ENCODE measurements at regions not wholly inside any gene's neighbourhood (a gene's known extent, or its start where the extent isn't known, plus 50 kb on each side); places are given as distances from the start of the nearest gene placed in this dataset.

DNA sequence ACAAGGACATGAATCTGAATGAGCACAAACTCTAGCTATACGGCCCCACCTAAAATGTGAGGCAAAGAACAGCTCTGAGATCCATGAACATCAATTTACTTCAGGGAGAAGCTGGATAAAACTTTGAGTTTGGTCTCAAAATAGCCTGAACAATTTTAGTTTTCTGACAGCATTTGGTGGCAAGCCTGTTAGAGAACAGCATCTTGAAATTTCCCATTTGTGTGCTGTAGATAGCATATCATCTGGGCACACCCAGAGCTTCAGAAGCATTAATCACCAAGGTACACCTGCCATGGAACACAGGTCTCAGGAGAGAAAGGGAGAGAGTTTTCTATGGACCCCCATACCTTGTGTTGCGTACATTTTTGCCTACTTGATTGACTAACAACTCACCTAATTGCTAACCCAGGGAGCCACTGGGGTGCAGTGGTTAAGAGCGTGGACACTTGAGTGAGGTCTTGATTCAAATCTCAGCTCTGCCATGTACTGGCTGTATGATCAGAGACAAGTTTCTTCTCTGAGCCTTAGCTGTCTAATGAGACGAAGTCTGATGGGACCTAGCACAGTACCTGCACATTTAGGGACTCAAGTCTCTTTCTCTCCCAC, 264.9 kb downstream of the PIK3R1 start:
- ATAC-seq (no peak), DNase-seq (no peak)
- Mint-ChIP-seq H3K27me3 (ENCODE audit: low read depth in 2 of 2) (peaks cover 6 to 10% of the 10 kb centered on the region in 2 donors), H3K27ac (no peak overlapping the region), H3K36me3 (no peaks in the 10 kb centered on the region), H3K4me1 (no peaks in the 10 kb centered on the region), H3K4me3 (no peak overlapping the region), H3K9me3 (no peaks in the 10 kb centered on the region)
- no peaks in the 10 kb centered on the region for H3K4me1 ChIP-seq (ENCODE audit: control insufficient read depth, insufficient read depth, low read length)
- TF ChIP-seq, protein P1, sequence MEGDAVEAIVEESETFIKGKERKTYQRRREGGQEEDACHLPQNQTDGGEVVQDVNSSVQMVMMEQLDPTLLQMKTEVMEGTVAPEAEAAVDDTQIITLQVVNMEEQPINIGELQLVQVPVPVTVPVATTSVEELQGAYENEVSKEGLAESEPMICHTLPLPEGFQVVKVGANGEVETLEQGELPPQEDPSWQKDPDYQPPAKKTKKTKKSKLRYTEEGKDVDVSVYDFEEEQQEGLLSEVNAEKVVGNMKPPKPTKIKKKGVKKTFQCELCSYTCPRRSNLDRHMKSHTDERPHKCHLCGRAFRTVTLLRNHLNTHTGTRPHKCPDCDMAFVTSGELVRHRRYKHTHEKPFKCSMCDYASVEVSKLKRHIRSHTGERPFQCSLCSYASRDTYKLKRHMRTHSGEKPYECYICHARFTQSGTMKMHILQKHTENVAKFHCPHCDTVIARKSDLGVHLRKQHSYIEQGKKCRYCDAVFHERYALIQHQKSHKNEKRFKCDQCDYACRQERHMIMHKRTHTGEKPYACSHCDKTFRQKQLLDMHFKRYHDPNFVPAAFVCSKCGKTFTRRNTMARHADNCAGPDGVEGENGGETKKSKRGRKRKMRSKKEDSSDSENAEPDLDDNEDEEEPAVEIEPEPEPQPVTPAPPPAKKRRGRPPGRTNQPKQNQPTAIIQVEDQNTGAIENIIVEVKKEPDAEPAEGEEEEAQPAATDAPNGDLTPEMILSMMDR (IDR thresholded peaks at IDR 0.05) = no peak
- no peaks in the 10 kb centered on the region for H3K9me3 ChIP-seq (ENCODE audit: control insufficient read depth, insufficient read depth, low read length)
- no peak overlapping the region for H3K4me3 ChIP-seq (ENCODE audit: low read length)
- 97% methylated on average over 4 of the region's 4 CpGs for WGBS (ENCODE audit: insufficient coverage)
- H3K36me3 ChIP-seq (ENCODE audit: control insufficient read depth, insufficient read depth, low read length) = no peaks in the 10 kb centered on the region
- H3K27me3 ChIP-seq (ENCODE audit: control insufficient read depth, insufficient read depth, low read length) = no peaks in the 10 kb centered on the region
- H3K27ac ChIP-seq (ENCODE audit: low read length) = no peak overlapping the region
- intact Hi-C loops (cut with micrococcal nuclease) = no loop called here

DNA sequence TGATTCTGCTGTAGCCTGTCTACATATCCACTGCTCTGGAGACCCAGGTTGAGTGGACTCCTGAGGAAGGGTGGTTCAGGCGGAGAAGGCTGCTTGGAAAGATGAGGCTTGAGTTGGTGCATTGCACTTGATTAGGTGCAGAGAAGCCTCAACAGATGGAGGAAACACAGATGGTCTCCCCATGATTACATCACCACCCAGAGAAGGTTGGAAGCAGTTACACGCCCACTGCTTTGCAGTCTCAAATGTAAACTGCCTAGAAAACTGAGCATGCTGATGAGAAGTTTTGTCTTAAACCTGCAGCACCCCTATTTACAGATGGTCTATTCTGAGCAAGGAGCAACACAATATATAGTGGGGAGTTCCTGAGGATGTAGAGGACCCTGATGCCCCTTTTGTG, 266.6 kb downstream of the PIK3R1 start:
- Mint-ChIP-seq H3K9me3 (no peaks in the 10 kb centered on the region), H3K4me1 (no peaks in the 10 kb centered on the region), H3K27ac (no peak overlapping the region), H3K4me3 (no peak overlapping the region), H3K36me3 (no peaks in the 10 kb centered on the region), H3K27me3 (ENCODE audit: low read depth in 2 of 2) (peaks cover 19 to 22% of the 10 kb centered on the region in 2 donors)
- Histone ChIP-seq H3K4me3 (ENCODE audit: low read length) (no peak overlapping the region), H3K27me3 (ENCODE audit: control insufficient read depth, insufficient read depth, low read length) (no peaks in the 10 kb centered on the region), H3K36me3 (ENCODE audit: control insufficient read depth, insufficient read depth, low read length) (no peaks in the 10 kb centered on the region), H3K9me3 (ENCODE audit: control insufficient read depth, insufficient read depth, low read length) (no peaks in the 10 kb centered on the region), H3K27ac (ENCODE audit: low read length) (no peak overlapping the region), H3K4me1 (ENCODE audit: control insufficient read depth, insufficient read depth, low read length) (no peaks in the 10 kb centered on the region)
- ATAC-seq (no peak), DNase-seq (no peak)
- WGBS (ENCODE audit: insufficient coverage) = 78% methylated on average over 2 of the region's 2 CpGs
- TF ChIP-seq, protein P1 (IDR thresholded peaks at IDR 0.05) = no peak
- intact Hi-C loops (cut with micrococcal nuclease) = no loop called here

DNA sequence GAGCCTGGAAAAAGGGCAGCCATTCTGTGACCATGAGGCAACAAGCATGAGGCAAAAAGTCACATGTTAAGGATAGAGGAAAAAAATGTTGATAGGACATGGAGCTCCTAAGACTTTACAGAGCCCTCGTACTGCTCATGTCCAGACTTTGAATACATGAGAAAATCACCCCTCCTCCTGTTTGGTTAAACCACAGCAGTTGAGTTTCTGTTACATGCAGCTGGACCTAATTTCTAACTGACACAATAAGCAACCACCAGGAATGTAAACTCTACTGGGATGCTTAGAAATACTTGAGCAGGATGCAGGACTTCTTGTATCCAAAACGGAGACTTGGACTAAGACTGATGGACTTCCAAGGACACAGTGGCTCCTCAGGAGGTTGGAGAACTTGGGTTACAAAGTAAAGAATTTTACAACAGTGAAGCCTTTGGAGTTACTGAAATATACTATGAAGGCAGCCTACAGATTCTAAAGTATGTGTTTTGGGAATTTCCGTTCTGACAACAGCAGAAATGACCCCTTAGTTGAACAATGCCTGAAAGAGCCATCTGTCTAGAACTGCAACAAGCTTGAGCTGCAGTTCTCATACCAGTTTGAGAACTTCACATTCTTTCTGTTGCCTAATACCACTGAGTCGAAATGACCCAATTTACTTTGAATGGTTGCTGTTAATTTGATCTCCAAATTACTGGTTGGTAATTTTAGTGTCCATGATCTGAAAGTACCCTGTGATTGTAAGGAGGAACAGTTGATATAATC, 268.9 kb downstream of the PIK3R1 start:
- Histone ChIP-seq H3K36me3 (ENCODE audit: control insufficient read depth, insufficient read depth, low read length) (no peaks in the 10 kb centered on the region), H3K27me3 (ENCODE audit: control insufficient read depth, insufficient read depth, low read length) (no peaks in the 10 kb centered on the region), H3K4me1 (ENCODE audit: control insufficient read depth, insufficient read depth, low read length) (no peaks in the 10 kb centered on the region), H3K4me3 (ENCODE audit: low read length) (no peak overlapping the region), H3K9me3 (ENCODE audit: control insufficient read depth, insufficient read depth, low read length) (no peaks in the 10 kb centered on the region), H3K27ac (ENCODE audit: low read length) (no peak overlapping the region)
- intact Hi-C loops (cut with micrococcal nuclease) = no loop called here
- WGBS (ENCODE audit: insufficient coverage) = 88% methylated on average over 4 of the region's 4 CpGs
- no peaks in the 10 kb centered on the region for H3K4me1 Mint-ChIP-seq
- no peaks in the 10 kb centered on the region for H3K36me3 Mint-ChIP-seq
- no peak overlapping the region for H3K27ac Mint-ChIP-seq
- peaks cover 19 to 25% of the 10 kb centered on the region in 2 donors for H3K27me3 Mint-ChIP-seq (ENCODE audit: low read depth in 2 of 2)
- TF ChIP-seq, protein P1 (IDR thresholded peaks at IDR 0.05) = no peak
- H3K4me3 Mint-ChIP-seq = no peak overlapping the region
- no peak for ATAC-seq
- no peaks in the 10 kb centered on the region for H3K9me3 Mint-ChIP-seq
- DNase-seq = no peak
